Thoracic aorta (tissue), 2 donors: ENCODE measurements at regions not wholly inside any gene's neighbourhood (a gene's known extent, or its start where the extent isn't known, plus 50 kb on each side); places are given as distances from the start of the nearest gene placed in this dataset.

ENCODE experiments used
- ATAC-seq: fragments of 150-250 bp; one replicate; pipeline ENCODE4 v1.8.0; 2017; ENCODE audit warnings: low read depth; ENCODE audit not compliant: insufficient number of reproducible peaks, low FRiP score
- DNase-seq: peaks from one replicate; pipeline ENCODE4 v3.0.0-alpha.2; 2020; ENCODE audit warnings: low spot score
- H3K27ac ChIP-seq, 2 donors: fragments of 200-600 bp; sonication (generic); 1 replicate in 1 of 2; 2 replicates in 1 of 2; pipeline ENCODE4 v1.5.1; 2016; ENCODE audit warnings: mild to moderate bottlenecking in 2 of 2, moderate library complexity in 2 of 2
- H3K27me3 ChIP-seq: fragments of 200-600 bp; sonication (generic); replicated peaks from 2 replicates; pipeline ENCODE4 v1.6.0; 2016; ENCODE audit warnings: mild to moderate bottlenecking; ENCODE audit not compliant: insufficient read depth
- H3K36me3 ChIP-seq: fragments of 200-600 bp; sonication (generic); one replicate; pipeline ENCODE4 v1.5.1; 2016
- H3K4me1 ChIP-seq, 2 donors: fragments of 200-600 bp; sonication (generic); 1 replicate in 1 of 2; 2 replicates in 1 of 2; pipeline versions ENCODE4 v1.5.1 to v1.6.0; 2016; ENCODE audit warnings: low read depth in 2 of 2, mild to moderate bottlenecking in 1 of 2; ENCODE audit not compliant: control insufficient read depth in 1 of 2
- H3K4me3 ChIP-seq: fragments of 200-600 bp; sonication (generic); 2 replicates; pipeline ENCODE4 v1.5.1; 2016; ENCODE audit warnings: mild to moderate bottlenecking
- H3K9me3 ChIP-seq: fragments of 200-600 bp; sonication (generic); 2 replicates; pipeline ENCODE4 v1.5.1; 2016
- TF ChIP-seq, protein P1 (sequence below): fragments of 200-600 bp; sonication (generic); IDR thresholded peaks from one replicate; pipeline ENCODE4 v1.5.1; 2019; ENCODE audit warnings: antibody characterized with exemption

DNA sequence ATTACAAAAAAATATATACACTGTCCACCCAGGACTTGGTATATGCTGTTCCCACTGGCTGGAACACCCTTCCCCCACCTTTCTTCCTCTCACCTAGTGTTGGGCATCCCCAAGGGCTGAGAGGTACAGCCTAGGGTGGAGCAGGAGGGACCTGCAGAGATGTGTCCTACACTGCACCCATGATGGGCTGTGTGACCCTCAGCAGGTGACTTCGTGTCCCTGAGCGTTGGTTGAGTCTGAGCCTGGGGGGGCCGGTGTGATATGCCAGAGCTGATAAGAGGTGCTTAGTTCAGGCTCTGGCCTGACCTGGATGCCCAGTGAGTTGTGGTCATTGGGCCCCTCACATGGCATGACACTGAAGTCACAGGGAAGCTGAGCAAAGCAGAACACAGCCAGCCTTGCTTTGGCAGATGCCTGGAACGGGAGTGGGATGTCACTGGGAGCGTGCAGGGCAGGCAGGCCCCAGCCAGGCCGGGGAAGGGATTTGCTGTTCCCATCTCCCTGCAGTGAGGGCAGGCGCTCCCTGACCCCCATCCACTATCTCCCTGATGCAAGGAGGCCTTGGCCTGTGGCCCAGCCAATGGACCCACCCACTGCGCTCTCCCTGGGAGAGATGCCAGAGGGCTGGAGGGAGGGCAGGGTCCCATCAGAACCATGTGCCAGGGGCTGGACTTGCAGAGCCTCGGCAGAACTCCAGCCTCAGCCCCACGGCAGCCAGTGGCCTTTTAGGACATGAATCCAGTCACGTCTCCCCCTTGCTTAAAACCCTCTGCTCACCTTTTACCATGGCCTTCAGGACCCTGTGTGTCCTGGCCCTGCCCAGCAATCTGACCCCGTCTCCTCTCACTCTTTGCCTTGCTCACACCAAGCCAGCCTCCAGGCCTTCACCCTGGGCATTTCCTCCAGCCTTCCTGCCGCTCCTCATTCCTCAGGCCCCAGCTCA, 138.9 kb downstream of the MN1 start:
- H3K27me3 ChIP-seq = no peaks in the 10 kb centered on the region
- TF ChIP-seq, protein P1, sequence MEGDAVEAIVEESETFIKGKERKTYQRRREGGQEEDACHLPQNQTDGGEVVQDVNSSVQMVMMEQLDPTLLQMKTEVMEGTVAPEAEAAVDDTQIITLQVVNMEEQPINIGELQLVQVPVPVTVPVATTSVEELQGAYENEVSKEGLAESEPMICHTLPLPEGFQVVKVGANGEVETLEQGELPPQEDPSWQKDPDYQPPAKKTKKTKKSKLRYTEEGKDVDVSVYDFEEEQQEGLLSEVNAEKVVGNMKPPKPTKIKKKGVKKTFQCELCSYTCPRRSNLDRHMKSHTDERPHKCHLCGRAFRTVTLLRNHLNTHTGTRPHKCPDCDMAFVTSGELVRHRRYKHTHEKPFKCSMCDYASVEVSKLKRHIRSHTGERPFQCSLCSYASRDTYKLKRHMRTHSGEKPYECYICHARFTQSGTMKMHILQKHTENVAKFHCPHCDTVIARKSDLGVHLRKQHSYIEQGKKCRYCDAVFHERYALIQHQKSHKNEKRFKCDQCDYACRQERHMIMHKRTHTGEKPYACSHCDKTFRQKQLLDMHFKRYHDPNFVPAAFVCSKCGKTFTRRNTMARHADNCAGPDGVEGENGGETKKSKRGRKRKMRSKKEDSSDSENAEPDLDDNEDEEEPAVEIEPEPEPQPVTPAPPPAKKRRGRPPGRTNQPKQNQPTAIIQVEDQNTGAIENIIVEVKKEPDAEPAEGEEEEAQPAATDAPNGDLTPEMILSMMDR = no peak
- no peak overlapping the region for H3K4me3 ChIP-seq
- DNase-seq = no peak
- no peaks in the 10 kb centered on the region for H3K36me3 ChIP-seq
- no peak overlapping the region for H3K27ac ChIP-seq
- no peak for ATAC-seq
- no peaks in the 10 kb centered on the region for H3K9me3 ChIP-seq
- peaks cover 11 to 24% of the 10 kb centered on the region in 2 donors for H3K4me1 ChIP-seq

DNA sequence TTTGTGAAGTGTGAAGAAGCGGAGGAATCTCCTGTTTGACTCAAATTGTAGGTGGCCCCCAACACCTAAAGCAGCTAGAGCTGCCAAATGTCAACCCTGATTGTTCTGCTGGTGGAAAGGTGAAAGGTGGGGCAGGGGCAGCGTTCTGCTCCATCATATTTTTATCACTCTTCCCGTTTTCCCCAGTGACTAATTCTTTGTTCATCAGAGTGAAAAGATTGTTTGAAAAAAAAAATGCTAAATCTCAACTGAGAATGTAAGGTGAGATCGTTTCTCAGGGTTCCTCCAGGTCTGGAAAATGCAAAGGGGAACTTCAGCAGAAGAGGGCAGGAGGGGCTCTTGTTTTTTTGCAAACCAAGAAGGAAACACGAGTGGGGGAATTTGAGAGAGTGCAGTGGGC, 137.7 kb downstream of the MN1 start:
- H3K9me3 ChIP-seq = no peaks in the 10 kb centered on the region
- peaks cover 12 to 31% of the 10 kb centered on the region in 2 donors for H3K4me1 ChIP-seq
- DNase-seq = no peak
- TF ChIP-seq, protein P1 = no peak
- no peak overlapping the region for H3K4me3 ChIP-seq
- no peak overlapping the region for H3K27ac ChIP-seq
- no peaks in the 10 kb centered on the region for H3K36me3 ChIP-seq
- no peak for ATAC-seq
- H3K27me3 ChIP-seq = no peaks in the 10 kb centered on the region

DNA sequence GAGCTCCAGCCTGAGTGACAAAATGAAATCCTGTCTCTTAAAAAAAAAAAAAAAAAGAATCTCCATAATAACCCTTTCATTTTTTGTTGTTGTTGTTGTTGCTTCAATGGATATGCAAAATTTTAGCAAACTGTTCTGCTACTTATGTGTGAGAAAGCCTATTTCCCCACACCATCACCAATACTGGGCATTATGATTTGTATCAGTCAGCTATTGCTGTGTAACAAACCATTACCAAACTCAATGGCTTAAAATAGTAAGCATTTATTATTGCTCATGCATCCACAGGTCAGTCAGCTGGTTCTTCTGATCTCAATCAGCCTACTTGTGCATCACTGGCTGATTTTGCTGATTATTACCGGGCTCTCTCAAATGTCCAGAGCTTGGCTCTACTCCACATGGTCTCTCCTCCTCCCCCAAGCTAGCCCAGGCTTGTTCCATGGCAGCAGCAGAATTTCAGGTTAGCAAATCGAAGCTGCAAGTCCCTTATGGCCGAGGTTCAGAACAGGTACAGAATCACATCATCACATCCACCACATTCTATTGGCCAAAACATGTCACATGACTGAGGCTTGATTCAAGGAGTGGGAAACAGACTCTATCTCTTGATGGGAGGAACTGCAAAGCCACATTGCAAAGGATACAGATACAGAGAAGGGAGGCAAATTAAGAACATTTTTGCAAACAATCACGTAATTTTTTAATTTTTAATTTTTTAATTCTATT, 135.1 kb downstream of the MN1 start:
- no peak overlapping the region for H3K27ac ChIP-seq
- TF ChIP-seq, protein P1 = no peak
- H3K36me3 ChIP-seq = no peaks in the 10 kb centered on the region
- no peak for DNase-seq
- ATAC-seq = no peak
- H3K4me3 ChIP-seq = no peak overlapping the region
- no peaks in the 10 kb centered on the region for H3K27me3 ChIP-seq
- peaks cover 21 to 55% of the 10 kb centered on the region in 2 donors for H3K4me1 ChIP-seq
- H3K9me3 ChIP-seq = no peaks in the 10 kb centered on the region

DNA sequence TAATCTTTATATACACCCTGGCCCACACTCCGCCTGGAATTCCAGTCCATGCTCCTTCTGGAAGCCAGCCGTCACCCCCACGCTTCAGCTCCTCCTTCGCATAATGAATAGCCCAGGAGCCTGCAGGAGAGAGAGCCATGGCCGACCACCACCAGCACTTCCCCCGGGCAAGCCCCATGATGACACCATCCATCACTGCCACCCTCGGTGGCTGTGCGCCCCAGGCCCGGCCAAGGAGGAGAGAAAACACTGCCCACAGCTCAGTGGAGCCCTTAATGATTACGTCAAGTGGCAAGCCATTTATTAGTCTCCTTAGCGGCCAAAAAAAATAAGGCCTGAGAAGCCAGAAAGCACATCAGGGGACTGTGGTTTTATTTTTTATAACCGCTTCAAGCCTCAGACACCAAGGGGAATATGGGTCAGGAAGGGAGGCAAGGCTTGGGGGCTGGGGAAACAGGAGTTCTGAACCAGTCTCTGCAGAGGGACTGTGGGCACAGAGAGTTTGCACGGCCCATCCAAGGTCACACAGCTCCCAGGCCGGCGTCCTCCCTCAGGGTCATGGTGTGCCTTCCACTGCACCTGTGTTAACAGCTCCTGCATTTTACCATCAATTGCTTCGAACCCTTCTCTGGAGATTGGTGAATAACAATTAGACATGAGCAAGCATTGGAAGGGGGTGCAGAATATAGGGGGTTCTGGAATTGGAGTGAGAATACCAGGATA, 134.3 kb downstream of the MN1 start:
- TF ChIP-seq, protein P1 = no peak
- Histone ChIP-seq H3K9me3 (no peaks in the 10 kb centered on the region), H3K27me3 (no peaks in the 10 kb centered on the region), H3K4me3 (peak overlapping the region; percentile 41), H3K4me1 (peaks cover 20 to 55% of the 10 kb centered on the region in 2 donors), H3K27ac (no peak overlapping the region), H3K36me3 (no peaks in the 10 kb centered on the region)
- peak; percentile 60 for ATAC-seq
- DNase-seq = no peak
